Endothelial cell of umbilical vein (primary cell): ENCODE measurements at regions not wholly inside any gene's neighbourhood (a gene's known extent, or its start where the extent isn't known, plus 50 kb on each side); places are given as distances from the start of the nearest gene placed in this dataset.

ENCODE experiments used
- BruUV-seq: library from RNA; stranded (reverse); fragments of 400-500 nt; replicated peaks from 2 replicates; lab custom pipeline; 2021; lab: Mats Ljungman, UMichigan
- CTCF ChIA-PET: fragments of 300-600, 350-600 bp; sonication (Branson Sonifier 250); formaldehyde crosslinking; loops from one replicate; lab custom pipeline; 2021; ENCODE audit warnings: antibody characterized with exemption, inconsistent platforms; lab: Charles Lee
- POLR2A ChIA-PET: fragments of 300-600, 350-600 bp; sonication (Branson Sonifier 250); formaldehyde crosslinking; loops from one replicate; lab custom pipeline; 2021; ENCODE audit warnings: antibody characterized with exemption, inconsistent platforms; lab: Charles Lee
- DNase-seq: peaks from one replicate; pipeline ENCODE4 v3.0.0-alpha.2; 2011; ENCODE audit warnings: low read depth, low spot score
- FAIRE-seq: peaks from 2 replicates; lab custom pipeline; 2011; peaks lifted over from hg19 to GRCh38; lab: Jason Lieb, UNC
- H2AFZ ChIP-seq: 2 replicates; pipeline ENCODE4 v1.6.0; 2012; ENCODE audit warnings: low read depth, low read length, control low read depth, inconsistent platforms
- H3K27ac ChIP-seq: 2 replicates; pipeline ENCODE4 v1.5.1; 2011; ENCODE audit warnings: low read depth, mild to moderate bottlenecking, control low read depth, low read length, moderate library complexity; ENCODE audit not compliant: insufficient read depth
- H3K27me3 ChIP-seq, 2 experiments: 2 replicates each; pipeline versions ENCODE4 v1.6.0 to v1.6.1; 2011; ENCODE audit warnings: low read length in 2 of 2, mixed read lengths in 1 of 2; ENCODE audit not compliant: control insufficient read depth in 2 of 2, insufficient read depth in 2 of 2
- H3K36me3 ChIP-seq, 2 experiments: 2 replicates in 1 of 2; 3 replicates in 1 of 2; pipeline ENCODE4 v1.5.1; 2011; ENCODE audit warnings: low read length in 2 of 2, mild to moderate bottlenecking in 1 of 2, moderate library complexity in 1 of 2; ENCODE audit not compliant: control insufficient read depth in 2 of 2, insufficient read depth in 2 of 2; ENCODE audit errors: extremely low read depth in 1 of 2
- H3K4me1 ChIP-seq: 3 replicates; pipeline ENCODE4 v1.5.1; 2011; ENCODE audit warnings: mild to moderate bottlenecking, low read length; ENCODE audit not compliant: control insufficient read depth, insufficient read depth; ENCODE audit errors: extremely low read depth
- H3K4me2 ChIP-seq: 2 replicates; pipeline ENCODE4 v1.6.1; 2011; ENCODE audit warnings: low read length, control low read depth, mixed read lengths; ENCODE audit not compliant: insufficient read depth
- H3K4me3 ChIP-seq, 3 experiments: fragments of 200-600 bp in 1 of 3; sonication (generic), shearing (Covaris generic) in 1 of 3; replicated peaks in 1 of 3; 2 replicates each; pipeline ENCODE4 v1.5.1; 2011 to 2016; ENCODE audit warnings: control low read depth in 3 of 3, low read length in 3 of 3, mild to moderate bottlenecking in 2 of 3, inconsistent platforms in 1 of 3, low read depth in 1 of 3, moderate library complexity in 1 of 3; ENCODE audit not compliant: insufficient read depth in 1 of 3
- H3K79me2 ChIP-seq: 2 replicates; pipeline ENCODE4 v1.6.0; 2012; ENCODE audit warnings: low read length, inconsistent platforms; ENCODE audit not compliant: control insufficient read depth, insufficient read depth
- H3K9ac ChIP-seq: replicated peaks from 2 replicates; pipeline ENCODE3; 2011; ENCODE audit warnings: low read length, control low read depth; ENCODE audit not compliant: insufficient read depth; ENCODE audit errors: extremely low read depth
- H3K9me1 ChIP-seq: replicated peaks from 3 replicates; pipeline ENCODE4 v1.6.0; 2011; ENCODE audit warnings: mild to moderate bottlenecking, low read length; ENCODE audit not compliant: control insufficient read depth, insufficient read depth; ENCODE audit errors: extremely low read depth
- H3K9me3 ChIP-seq: replicated peaks from 2 replicates; pipeline ENCODE4 v1.5.1; 2012; ENCODE audit warnings: low read length, inconsistent platforms; ENCODE audit not compliant: control insufficient read depth, insufficient read depth
- H4K20me1 ChIP-seq: replicated peaks from 2 replicates; pipeline ENCODE3; 2011; ENCODE audit warnings: mild to moderate bottlenecking, low read length; ENCODE audit not compliant: control insufficient read depth, insufficient read depth; ENCODE audit errors: extremely low read depth
- CTCF ChIP-seq, 2 donors: IDR thresholded peaks; 1 replicate in 1 of 2; 2 replicates in 1 of 2; pipeline ENCODE4 v1.5.1; 2011; ENCODE audit warnings: low read length in 2 of 2, mild to moderate bottlenecking in 2 of 2, moderate library complexity in 2 of 2, control low read depth in 1 of 2, inconsistent platforms in 1 of 2, low read depth in 1 of 2; ENCODE audit not compliant: insufficient read depth in 1 of 2; ENCODE audit errors: extremely low read depth in 1 of 2
- EZH2 ChIP-seq: IDR thresholded peaks from 2 replicates; pipeline ENCODE4 v1.6.1; 2012; ENCODE audit warnings: borderline replicate concordance, low read depth, mild to moderate bottlenecking, moderate library complexity, low read length, inconsistent platforms; ENCODE audit not compliant: severe bottlenecking
- FOS ChIP-seq: IDR thresholded peaks from 2 replicates; pipeline ENCODE4 v1.6.1; 2011; ENCODE audit warnings: mild to moderate bottlenecking, low read length, moderate library complexity, borderline replicate concordance; ENCODE audit not compliant: insufficient read depth
- GATA2 ChIP-seq: IDR thresholded peaks from 2 replicates; pipeline ENCODE4 v1.7.0; 2011; ENCODE audit warnings: low read depth, mild to moderate bottlenecking, moderate library complexity, mixed read lengths, low read length; ENCODE audit not compliant: insufficient read length, insufficient read depth
- JUN ChIP-seq: IDR thresholded peaks from 2 replicates; pipeline ENCODE4 v1.6.1; 2011; ENCODE audit warnings: borderline replicate concordance, low read depth; ENCODE audit not compliant: insufficient read length, insufficient read depth
- MAX ChIP-seq: IDR thresholded peaks from 2 replicates; pipeline ENCODE4 v1.6.1; 2011; ENCODE audit not compliant: insufficient read depth, insufficient read length
- MYC ChIP-seq: IDR thresholded peaks from one replicate; pipeline ENCODE4 v1.6.1; 2011; ENCODE audit warnings: mild to moderate bottlenecking, low read depth, low read length
- POLR2A ChIP-seq: IDR thresholded peaks from 2 replicates; pipeline ENCODE4 v1.6.1; 2012; ENCODE audit warnings: low read depth, mild to moderate bottlenecking, control low read depth, low read length
- POLR2AphosphoS5 ChIP-seq: IDR thresholded peaks from 2 replicates; pipeline ENCODE4 v1.6.1; 2012; ENCODE audit warnings: low read depth, mild to moderate bottlenecking, control low read depth, low read length, moderate library complexity; ENCODE audit not compliant: insufficient read depth
- dilution Hi-C: fragments of 300-500 bp; cut with MboI; formaldehyde crosslinking; loops from one replicate; pipeline ENCODE4 v1.15.0; 2019; ENCODE audit warnings: low sequenced_read_pairs; ENCODE audit not compliant: extremely low pct_ligation_motif_present
- intact Hi-C: fragments of 100-400 bp; cut with micrococcal nuclease; formaldehyde crosslinking; loops from one replicate; pipeline ENCODE4 v1.10.0; 2022

GRCh38 chrX:137915466-137915865 is 349.5 kb downstream of the ZIC3 start:
- Histone ChIP-seq H4K20me1 (no peaks in the 10 kb centered on the region), H3K9me1 (no peaks in the 10 kb centered on the region), H3K4me3 (no peak overlapping the region), H3K9ac (no peak overlapping the region), H3K27me3 (no peaks in the 10 kb centered on the region), H2AFZ (no peak overlapping the region), H3K9me3 (no peaks in the 10 kb centered on the region), H3K4me2 (no peak overlapping the region), H3K36me3 (no peaks in the 10 kb centered on the region), H3K79me2 (no peaks in the 10 kb centered on the region), H3K4me1 (no peaks in the 10 kb centered on the region), H3K27ac (no peak overlapping the region)
- FAIRE-seq = no peak
- ChIA-PET CTCF (interaction anchor here (0.5 kb wide), 1 partner anchor 91 kb away, joined by 3 read pairs; no protein-coding TSS in a partner anchor), POLR2A (no interaction called here)
- TF ChIP-seq POLR2AphosphoS5 = no peak
- no peak for TF ChIP-seq CTCF (IDR thresholded peaks at IDR 0.05; ENCODE audit: extremely low read depth in 1 of 2, insufficient read depth in 1 of 2, low read depth in 1 of 2, low read length in 2 of 2)
- TF ChIP-seq EZH2 = no peak
- TF ChIP-seq JUN = no peak
- no peak for DNase-seq
- intact Hi-C loops (no loop called here), dilution Hi-C loops (no loop called here)
- no TSS peak for BruUV-seq

GRCh38 chrX:137916090-137916746 is 350.3 kb downstream of the ZIC3 start:
- intact Hi-C loops = no loop called here
- DNase-seq (no peak), FAIRE-seq (no peak)
- no peak overlapping the region for H3K27ac ChIP-seq
- H3K9ac ChIP-seq = no peak overlapping the region
- BruUV-seq = no TSS peak
- no peaks in the 10 kb centered on the region for H3K4me1 ChIP-seq
- no peaks in the 10 kb centered on the region for H3K36me3 ChIP-seq
- ChIA-PET CTCF (no interaction called here), POLR2A (no interaction called here)
- H4K20me1 ChIP-seq = no peaks in the 10 kb centered on the region
- TF ChIP-seq CTCF (IDR thresholded peaks at IDR 0.05; ENCODE audit: extremely low read depth in 1 of 2, insufficient read depth in 1 of 2, low read depth in 1 of 2, low read length in 2 of 2) (no peak), FOS (no peak), JUN (no peak), EZH2 (no peak), GATA2 (no peak), POLR2AphosphoS5 (no peak), POLR2A (no peak), MAX (no peak), MYC (no peak)
- no peak overlapping the region for H3K4me3 ChIP-seq
- no peak overlapping the region for H2AFZ ChIP-seq
- dilution Hi-C loops = no loop called here
- H3K4me2 ChIP-seq = no peak overlapping the region
- no peaks in the 10 kb centered on the region for H3K9me1 ChIP-seq
- no peaks in the 10 kb centered on the region for H3K27me3 ChIP-seq
- H3K79me2 ChIP-seq = no peaks in the 10 kb centered on the region
- no peaks in the 10 kb centered on the region for H3K9me3 ChIP-seq
